Anterior cingulate cortex (tissue), 58 donors: ENCODE measurements at regions not wholly inside any gene's neighbourhood (a gene's known extent, or its start where the extent isn't known, plus 50 kb on each side); places are given as distances from the start of the nearest gene placed in this dataset.

Experiments
- DNase-seq, 58 donors: peaks; one replicate each; lab custom pipeline; 2025; lab: John Stamatoyannopoulos, UW

GRCh38 chr2:236955521-236956030 is 130.1 kb upstream of the COPS8 start:
- no peak for DNase-seq

- DNase-seq, result no peak
These were observed 129.6 kb upstream of the COPS8 start for GRCh38 chr2:236956031-236956618.

- DNase-seq, result no peak
These were observed 129.0 kb upstream of the COPS8 start for GRCh38 chr2:236956641-236957040.

GRCh38 chr2:236959036-236959435 is 126.7 kb upstream of the COPS8 start:
- no peak for DNase-seq

- no peak for DNase-seq
These were observed 125.8 kb upstream of the COPS8 start for GRCh38 chr2:236959876-236960275.

- no peak for DNase-seq
These were observed 125.2 kb upstream of the COPS8 start for GRCh38 chr2:236960531-236960930.

- no peak for DNase-seq
These were observed 122.9 kb upstream of the COPS8 start for GRCh38 chr2:236962816-236963215.

- DNase-seq, result no peak
These were observed 122.0 kb upstream of the COPS8 start for GRCh38 chr2:236963631-236964182.

GRCh38 chr2:236964291-236964690 is 121.4 kb upstream of the COPS8 start:
- DNase-seq, result no peak

- no peak for DNase-seq
These were observed 120.5 kb upstream of the COPS8 start for GRCh38 chr2:236965021-236965840.

- DNase-seq, result no peak
These were observed 119.9 kb upstream of the COPS8 start for GRCh38 chr2:236965841-236966096.

- no peak for DNase-seq
These were observed 118.2 kb upstream of the COPS8 start for GRCh38 chr2:236967499-236967783.

- no peak for DNase-seq
These were observed 117.4 kb upstream of the COPS8 start for GRCh38 chr2:236968101-236968879.

- no peak for DNase-seq
These were observed 116.7 kb upstream of the COPS8 start for GRCh38 chr2:236968880-236969534.

- no peak for DNase-seq
These were observed 115.7 kb upstream of the COPS8 start for GRCh38 chr2:236969767-236970655.

GRCh38 chr2:236970656-236971010 is 115.1 kb upstream of the COPS8 start:
- DNase-seq, result no peak

GRCh38 chr2:236971131-236971821 is 114.4 kb upstream of the COPS8 start:
- no peak for DNase-seq

GRCh38 chr2:236971919-236972381 is 113.7 kb upstream of the COPS8 start:
- DNase-seq, result no peak
